Prostate gland (tissue), 2 donors: ENCODE measurements at regions not wholly inside any gene's neighbourhood (a gene's known extent, or its start where the extent isn't known, plus 50 kb on each side); places are given as distances from the start of the nearest gene placed in this dataset.

ENCODE experiments used
- POLR2AphosphoS5 ChIP-seq: sonication (generic); formaldehyde crosslinking; IDR thresholded peaks from one replicate; pipeline ENCODE4 v1.6.1; 2017; ENCODE audit warnings: antibody characterized with exemption
- TF ChIP-seq, protein P1 (sequence below), 4 experiments: fragments of 200-600 bp in 2 of 4; fragments of 450-650 bp in 2 of 4; sonication (generic) in 2 of 4; IDR thresholded peaks; 1 replicate in 3 of 4; 2 replicates in 1 of 4; pipeline ENCODE4 v1.5.1; 2016 to 2019; ENCODE audit warnings: antibody characterized with exemption in 4 of 4, mild to moderate bottlenecking in 2 of 4, moderate library complexity in 2 of 4

GRCh38 chr16:73459586-73459985 is 411.7 kb upstream of the ZFHX3 start:
- TF ChIP-seq, protein P1, sequence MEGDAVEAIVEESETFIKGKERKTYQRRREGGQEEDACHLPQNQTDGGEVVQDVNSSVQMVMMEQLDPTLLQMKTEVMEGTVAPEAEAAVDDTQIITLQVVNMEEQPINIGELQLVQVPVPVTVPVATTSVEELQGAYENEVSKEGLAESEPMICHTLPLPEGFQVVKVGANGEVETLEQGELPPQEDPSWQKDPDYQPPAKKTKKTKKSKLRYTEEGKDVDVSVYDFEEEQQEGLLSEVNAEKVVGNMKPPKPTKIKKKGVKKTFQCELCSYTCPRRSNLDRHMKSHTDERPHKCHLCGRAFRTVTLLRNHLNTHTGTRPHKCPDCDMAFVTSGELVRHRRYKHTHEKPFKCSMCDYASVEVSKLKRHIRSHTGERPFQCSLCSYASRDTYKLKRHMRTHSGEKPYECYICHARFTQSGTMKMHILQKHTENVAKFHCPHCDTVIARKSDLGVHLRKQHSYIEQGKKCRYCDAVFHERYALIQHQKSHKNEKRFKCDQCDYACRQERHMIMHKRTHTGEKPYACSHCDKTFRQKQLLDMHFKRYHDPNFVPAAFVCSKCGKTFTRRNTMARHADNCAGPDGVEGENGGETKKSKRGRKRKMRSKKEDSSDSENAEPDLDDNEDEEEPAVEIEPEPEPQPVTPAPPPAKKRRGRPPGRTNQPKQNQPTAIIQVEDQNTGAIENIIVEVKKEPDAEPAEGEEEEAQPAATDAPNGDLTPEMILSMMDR (IDR thresholded peaks at IDR 0.05) = no peak
- TF ChIP-seq POLR2AphosphoS5 = no peak
